GM23248 (cell line): ENCODE measurements at regions not wholly inside any gene's neighbourhood (a gene's known extent, or its start where the extent isn't known, plus 50 kb on each side); places are given as distances from the start of the nearest gene placed in this dataset.

Experiments used
- EZH2 ChIP-seq: fragments of 200-600 bp; sonication (generic); IDR thresholded peaks from 2 replicates; pipeline ENCODE4 v1.6.1; 2018; ENCODE audit warnings: antibody characterized with exemption, mild to moderate bottlenecking; ENCODE audit not compliant: insufficient read depth, poor library complexity, severe bottlenecking
- EZH2phosphoT487 ChIP-seq: fragments of 200-600 bp; sonication (generic); IDR thresholded peaks from 2 replicates; pipeline ENCODE4 v1.6.1; 2018; ENCODE audit warnings: antibody characterized with exemption, moderate library complexity, mild to moderate bottlenecking, low read depth; ENCODE audit not compliant: insufficient read depth

DNA sequence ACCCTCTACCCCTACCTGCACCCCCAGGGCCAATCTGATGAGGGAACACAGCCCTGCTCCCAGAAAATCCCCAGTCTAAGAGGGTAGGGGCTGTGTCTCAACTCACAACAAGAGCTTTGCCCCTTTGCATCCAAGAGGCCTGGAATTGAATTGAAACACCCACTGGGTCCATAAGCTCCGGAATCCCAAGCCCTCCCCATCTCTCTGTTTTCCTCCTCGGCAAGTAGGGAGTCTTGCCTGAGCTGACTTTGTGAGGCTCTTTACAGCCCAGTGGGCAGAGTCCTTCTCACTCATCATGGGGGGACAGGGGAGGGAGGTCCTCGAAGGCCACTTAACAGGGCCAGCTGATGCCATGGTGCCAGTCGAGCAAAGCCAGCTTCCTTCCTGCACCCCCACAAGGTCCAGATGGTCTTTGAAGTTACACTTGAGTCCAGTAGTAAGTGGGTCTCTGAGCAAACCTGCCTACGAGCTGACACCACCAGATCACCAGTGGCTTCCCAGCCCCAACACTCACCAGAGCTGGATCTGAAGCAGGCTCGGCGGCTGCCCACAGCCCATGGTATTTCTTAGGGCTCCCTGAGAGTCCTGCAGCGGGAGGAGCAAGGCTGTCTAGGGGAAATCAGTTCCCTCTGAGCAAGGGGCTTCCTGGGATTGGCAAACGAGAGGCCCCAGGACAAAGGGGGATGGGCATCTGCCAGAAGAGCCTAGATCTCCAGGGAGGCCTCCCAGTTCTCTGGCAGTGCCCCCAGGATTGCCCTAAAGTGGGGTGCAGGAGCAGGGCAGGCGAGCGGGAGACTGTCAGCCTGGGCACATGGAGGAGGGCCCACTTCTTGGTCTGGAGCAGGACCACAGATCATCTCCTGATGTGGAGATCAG is 144.5 kb downstream of the VEGFA start:
- TF ChIP-seq EZH2 (no peak), EZH2phosphoT487 (no peak)
